ENCODE measurements at regions not wholly inside any gene's neighbourhood (a gene's known extent, or its start where the extent isn't known, plus 50 kb on each side); places are given as distances from the start of the nearest gene placed in this dataset.

- no peak overlapping the region for H3K27ac Mint-ChIP-seq
- H3K4me3 Mint-ChIP-seq, result no peak overlapping the region
- H3K9me3 Mint-ChIP-seq, result no peaks in the 10 kb centered on the region
- no peaks in the 10 kb centered on the region for H3K4me1 Mint-ChIP-seq (ENCODE audit: low read depth in 2 of 2)
- H3K36me3 Mint-ChIP-seq, result no peaks in the 10 kb centered on the region
- H3K27me3 Mint-ChIP-seq, result peaks cover 3 to 18% of the 10 kb centered on the region in 2 donors
- DNase-seq (ENCODE audit: low spot score), result no peak
- ATAC-seq, result no peak
Observed at GRCh38 chr10:121296881-121297585, 301.2 kb downstream of the FGFR2 start.

DNA sequence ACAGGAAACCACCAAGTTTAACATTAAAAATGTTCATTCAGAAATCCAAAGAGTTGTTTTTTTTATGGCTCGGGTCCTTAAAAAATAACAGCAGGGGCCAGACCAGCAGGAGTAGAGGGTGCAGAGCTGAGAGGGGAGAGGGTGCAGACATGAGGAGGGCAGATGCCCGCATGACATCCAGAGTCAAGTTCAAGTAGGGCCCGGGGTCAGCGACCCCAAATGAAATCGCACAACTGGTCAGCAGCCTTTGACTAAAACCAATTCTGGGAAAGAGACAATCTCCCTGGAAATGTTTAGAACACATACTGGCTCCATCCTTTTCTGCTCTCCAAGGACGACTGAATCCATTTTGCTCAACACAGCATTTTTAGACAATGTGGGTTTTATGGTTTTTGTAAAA lies 297.5 kb downstream of the FGFR2 start:
- no peaks in the 10 kb centered on the region for H3K36me3 Mint-ChIP-seq
- ATAC-seq, result no peak
- H3K4me1 Mint-ChIP-seq (ENCODE audit: low read depth in 2 of 2), result no peaks in the 10 kb centered on the region
- no peak overlapping the region for H3K4me3 Mint-ChIP-seq
- no peak overlapping the region for H3K27ac Mint-ChIP-seq
- no peak for DNase-seq (ENCODE audit: low spot score)
- peaks cover 0 to 16% of the 10 kb centered on the region in 2 donors for H3K27me3 Mint-ChIP-seq
- H3K9me3 Mint-ChIP-seq, result no peaks in the 10 kb centered on the region

DNA sequence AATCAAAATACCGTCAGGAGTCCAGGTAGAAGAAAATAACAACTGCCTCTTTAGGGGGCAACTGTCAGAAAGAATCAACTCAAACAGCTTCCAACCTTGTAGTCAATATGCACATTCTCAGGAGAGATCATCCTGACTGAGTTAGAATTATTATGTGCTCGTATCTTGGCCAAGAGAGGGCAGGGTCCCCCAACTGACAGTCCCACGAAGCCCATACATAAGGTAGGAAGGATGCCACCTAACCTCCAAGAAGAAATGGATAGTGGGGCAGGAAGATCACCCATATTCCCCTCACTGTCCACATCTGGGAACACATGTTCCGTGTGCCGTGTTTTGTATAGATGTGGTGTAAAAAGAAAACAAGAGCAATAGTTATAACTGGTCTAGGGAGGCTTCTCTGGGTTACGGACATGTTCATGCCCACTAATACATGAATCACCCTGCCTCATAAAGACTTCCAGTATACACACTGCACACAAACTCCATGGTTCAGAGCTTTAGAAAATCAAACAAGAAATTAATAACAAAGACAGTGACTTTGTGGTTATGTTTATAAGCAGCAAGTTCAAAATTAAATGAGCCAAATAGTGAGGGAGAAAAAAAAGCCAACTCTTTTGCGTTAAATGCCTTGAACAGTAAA lies 295.6 kb downstream of the FGFR2 start:
- no peaks in the 10 kb centered on the region for H3K4me1 Mint-ChIP-seq (ENCODE audit: low read depth in 2 of 2)
- ATAC-seq, result no peak
- H3K27me3 Mint-ChIP-seq, result peaks cover 5 to 26% of the 10 kb centered on the region in 2 donors
- H3K9me3 Mint-ChIP-seq, result no peaks in the 10 kb centered on the region
- H3K36me3 Mint-ChIP-seq, result no peaks in the 10 kb centered on the region
- no peak overlapping the region for H3K4me3 Mint-ChIP-seq
- DNase-seq (ENCODE audit: low spot score), result no peak
- H3K27ac Mint-ChIP-seq, result no peak overlapping the region

DNA sequence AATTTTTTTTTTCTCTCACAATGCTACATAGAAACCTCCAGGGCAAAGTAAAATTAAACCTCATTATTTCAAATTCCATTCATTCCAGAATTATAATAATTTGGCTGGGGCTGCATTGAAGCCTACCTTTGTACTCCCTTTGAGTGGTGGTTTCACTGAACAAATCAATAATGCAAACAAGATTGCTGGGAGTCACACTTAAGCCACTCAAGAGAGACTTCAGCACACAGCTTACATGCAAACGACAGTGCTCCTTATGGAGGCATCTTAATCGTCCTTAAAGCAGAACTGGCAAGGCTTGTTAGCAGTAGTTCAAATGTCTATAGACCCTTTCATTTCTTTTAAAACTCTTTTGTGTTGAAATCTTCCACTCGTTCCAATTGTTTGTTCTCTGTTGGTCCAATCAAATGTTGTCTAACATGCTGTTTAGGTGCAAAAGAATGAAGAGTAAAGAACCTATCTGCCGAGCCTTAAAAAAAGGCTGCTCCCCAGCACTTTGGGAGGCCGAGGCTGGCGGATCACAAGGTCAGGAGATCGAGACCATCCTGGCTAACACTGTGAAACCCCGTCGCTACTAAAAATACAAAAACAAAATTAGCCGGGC lies 294.9 kb downstream of the FGFR2 start:
- DNase-seq (ENCODE audit: low spot score) (no peak), ATAC-seq (no peak)
- H3K27ac Mint-ChIP-seq, result no peak overlapping the region
- H3K4me1 Mint-ChIP-seq (ENCODE audit: low read depth in 2 of 2), result no peaks in the 10 kb centered on the region
- no peaks in the 10 kb centered on the region for H3K9me3 Mint-ChIP-seq
- no peaks in the 10 kb centered on the region for H3K36me3 Mint-ChIP-seq
- H3K4me3 Mint-ChIP-seq, result no peak overlapping the region
- H3K27me3 Mint-ChIP-seq, result peaks cover 5 to 26% of the 10 kb centered on the region in 2 donors

GRCh38 chr10:121305066-121305465 lies 293.2 kb downstream of the FGFR2 start:
- Mint-ChIP-seq H3K27me3 (peaks cover 8 to 31% of the 10 kb centered on the region in 2 donors), H3K27ac (no peak overlapping the region), H3K9me3 (no peaks in the 10 kb centered on the region), H3K4me1 (ENCODE audit: low read depth in 2 of 2) (no peaks in the 10 kb centered on the region), H3K36me3 (no peaks in the 10 kb centered on the region), H3K4me3 (no peak overlapping the region)
- DNase-seq (ENCODE audit: low spot score), result no peak
- no peak for ATAC-seq

- no peak for ATAC-seq
- H3K27me3 Mint-ChIP-seq, result peaks cover 8 to 34% of the 10 kb centered on the region in 2 donors
- no peak for DNase-seq (ENCODE audit: low spot score)
- no peak overlapping the region for H3K4me3 Mint-ChIP-seq
- no peaks in the 10 kb centered on the region for H3K9me3 Mint-ChIP-seq
- no peaks in the 10 kb centered on the region for H3K4me1 Mint-ChIP-seq (ENCODE audit: low read depth in 2 of 2)
- no peaks in the 10 kb centered on the region for H3K36me3 Mint-ChIP-seq
- H3K27ac Mint-ChIP-seq, result no peak overlapping the region
Observed at GRCh38 chr10:121306159-121306673, 292.0 kb downstream of the FGFR2 start.

DNA sequence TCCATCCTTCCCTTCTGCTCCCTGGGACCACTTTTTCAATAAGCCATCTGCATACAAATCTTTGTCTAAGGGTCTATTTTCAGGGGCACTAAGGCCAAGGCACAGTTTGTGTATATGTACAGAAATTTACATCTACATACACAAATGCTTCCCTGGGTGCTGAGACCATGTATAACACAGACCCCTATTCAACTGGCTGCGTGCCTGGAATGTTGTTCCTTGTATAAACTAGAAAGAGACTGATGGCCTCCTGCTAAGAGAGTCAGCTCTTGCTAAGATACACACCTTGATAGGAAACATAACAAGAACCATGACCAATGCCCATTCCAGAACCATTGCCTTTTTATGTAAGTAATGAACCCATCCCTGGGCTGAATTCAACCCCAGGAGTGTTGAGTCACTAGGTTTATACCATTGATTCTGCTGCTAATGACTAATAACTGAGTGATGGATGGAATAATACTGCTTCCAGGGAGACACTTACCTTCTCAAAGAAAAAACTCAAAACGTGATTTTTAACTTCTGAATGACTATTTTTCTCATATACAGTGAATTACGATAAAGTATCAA lies 290.7 kb downstream of the FGFR2 start:
- DNase-seq (ENCODE audit: low spot score), result no peak
- H3K9me3 Mint-ChIP-seq, result no peaks in the 10 kb centered on the region
- H3K4me1 Mint-ChIP-seq (ENCODE audit: low read depth in 2 of 2), result no peaks in the 10 kb centered on the region
- H3K4me3 Mint-ChIP-seq, result no peak overlapping the region
- H3K36me3 Mint-ChIP-seq, result no peaks in the 10 kb centered on the region
- no peak for ATAC-seq
- no peak overlapping the region for H3K27ac Mint-ChIP-seq
- peaks cover 10 to 33% of the 10 kb centered on the region in 2 donors for H3K27me3 Mint-ChIP-seq

- Mint-ChIP-seq H3K27me3 (peaks cover 10 to 33% of the 10 kb centered on the region in 2 donors), H3K4me3 (no peak overlapping the region), H3K9me3 (no peaks in the 10 kb centered on the region), H3K4me1 (ENCODE audit: low read depth in 2 of 2) (no peaks in the 10 kb centered on the region), H3K27ac (no peak overlapping the region), H3K36me3 (no peaks in the 10 kb centered on the region)
- DNase-seq (ENCODE audit: low spot score) (no peak), ATAC-seq (no peak)
Observed at GRCh38 chr10:121308020-121308419, 290.2 kb downstream of the FGFR2 start.

- Mint-ChIP-seq H3K9me3 (no peaks in the 10 kb centered on the region), H3K4me3 (no peak overlapping the region), H3K36me3 (no peaks in the 10 kb centered on the region), H3K27ac (no peak overlapping the region), H3K27me3 (peaks cover 10 to 33% of the 10 kb centered on the region in 2 donors), H3K4me1 (ENCODE audit: low read depth in 2 of 2) (no peaks in the 10 kb centered on the region)
- ATAC-seq (no peak), DNase-seq (ENCODE audit: low spot score) (no peak)
Observed at GRCh38 chr10:121309164-121309563, 289.1 kb downstream of the FGFR2 start.

- Mint-ChIP-seq H3K36me3 (no peaks in the 10 kb centered on the region), H3K27ac (no peak overlapping the region), H3K27me3 (peaks cover 10 to 32% of the 10 kb centered on the region in 2 donors), H3K4me3 (no peak overlapping the region), H3K4me1 (ENCODE audit: low read depth in 2 of 2) (no peaks in the 10 kb centered on the region), H3K9me3 (no peaks in the 10 kb centered on the region)
- ATAC-seq (no peak), DNase-seq (ENCODE audit: low spot score) (no peak)
Observed at GRCh38 chr10:121310151-121310711, 288.0 kb downstream of the FGFR2 start.

DNA sequence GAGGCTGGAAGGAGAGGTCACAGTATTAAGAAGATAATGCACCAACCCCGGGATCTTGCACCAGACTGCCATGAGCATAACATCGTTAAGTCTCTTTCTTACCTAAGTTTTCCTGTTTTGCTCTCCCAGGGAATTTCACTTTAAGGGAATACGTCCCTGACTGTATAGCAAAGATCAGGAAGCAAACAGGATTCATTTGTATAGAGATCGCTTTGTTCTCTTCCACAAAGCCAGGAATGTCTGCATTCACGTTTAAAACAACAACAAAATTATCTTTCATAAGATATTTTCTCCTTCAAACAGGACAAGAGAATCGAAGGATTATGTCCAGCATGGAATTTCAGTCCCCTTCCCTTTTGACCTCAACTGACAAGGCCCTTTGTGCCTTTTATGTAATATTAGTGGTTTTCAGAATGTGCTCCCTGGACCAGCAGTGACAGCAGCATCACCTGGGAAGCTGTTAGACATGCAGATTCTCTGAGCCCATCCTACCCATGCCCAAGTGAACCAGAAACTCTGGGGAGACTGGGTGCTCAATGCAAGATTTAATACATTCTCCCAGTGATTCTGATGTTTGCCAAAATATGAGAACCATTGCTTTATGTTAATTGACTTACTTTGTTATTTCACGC lies 286.3 kb downstream of the FGFR2 start:
- H3K4me1 Mint-ChIP-seq (ENCODE audit: low read depth in 2 of 2), result no peaks in the 10 kb centered on the region
- peaks cover 10 to 24% of the 10 kb centered on the region in 2 donors for H3K27me3 Mint-ChIP-seq
- H3K36me3 Mint-ChIP-seq, result no peaks in the 10 kb centered on the region
- H3K27ac Mint-ChIP-seq, result no peak overlapping the region
- ATAC-seq (no peak), DNase-seq (ENCODE audit: low spot score) (no peak)
- peaks cover 5% of the 10 kb centered on the region for H3K9me3 Mint-ChIP-seq
- H3K4me3 Mint-ChIP-seq, result no peak overlapping the region

DNA sequence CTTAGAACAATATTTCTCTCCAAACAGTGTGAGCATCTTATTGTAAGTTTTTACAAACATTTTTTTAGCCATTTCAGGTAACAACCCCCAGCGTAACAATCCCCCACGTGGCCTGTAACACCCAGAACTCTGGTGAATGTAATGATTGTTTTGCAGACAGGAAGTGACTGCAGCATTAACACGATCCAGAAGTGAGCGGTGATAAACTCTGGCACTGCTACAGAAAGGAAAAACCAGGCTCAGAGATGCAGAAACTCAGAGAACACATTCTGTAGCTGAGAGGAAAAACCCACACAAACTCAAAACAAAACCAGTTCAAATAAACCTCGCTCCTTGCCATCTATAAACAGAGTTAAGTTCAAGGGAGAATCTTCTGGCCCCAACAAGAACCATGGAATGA lies 285.7 kb downstream of the FGFR2 start:
- Mint-ChIP-seq H3K27ac (no peak overlapping the region), H3K4me3 (no peak overlapping the region), H3K9me3 (peaks cover 7% of the 10 kb centered on the region), H3K4me1 (ENCODE audit: low read depth in 2 of 2) (no peaks in the 10 kb centered on the region), H3K36me3 (no peaks in the 10 kb centered on the region), H3K27me3 (peaks cover 6 to 17% of the 10 kb centered on the region in 2 donors)
- DNase-seq (ENCODE audit: low spot score) (no peak), ATAC-seq (no peak)

- Mint-ChIP-seq H3K9me3 (peaks cover 7% of the 10 kb centered on the region), H3K4me3 (no peak overlapping the region), H3K27ac (no peak overlapping the region), H3K4me1 (ENCODE audit: low read depth in 2 of 2) (no peaks in the 10 kb centered on the region), H3K36me3 (no peaks in the 10 kb centered on the region), H3K27me3 (peaks cover 6 to 17% of the 10 kb centered on the region in 2 donors)
- DNase-seq (ENCODE audit: low spot score) (no peak), ATAC-seq (no peak)
Observed at GRCh38 chr10:121313119-121313875, 284.9 kb downstream of the FGFR2 start.

Measured in natural killer cell treated with Interleukin-12 subunit alpha and Interleukin-12 subunit beta and Interleukin-15 and Interleukin-18, amount 100 ng/mL, for 72 hours (primary cell).